Neural cell (in vitro differentiated cells): ENCODE measurements at regions not wholly inside any gene's neighbourhood (a gene's known extent, or its start where the extent isn't known, plus 50 kb on each side); places are given as distances from the start of the nearest gene placed in this dataset.

Experiments
- H2AFZ ChIP-seq: fragments of 200-600, 300-800 bp; sonication (generic), shearing (Covaris generic); 2 replicates; pipeline ENCODE4 v1.6.0; 2014; ENCODE audit warnings: low read depth, mild to moderate bottlenecking, antibody characterized with exemption, low read length, moderate library complexity
- H3F3A ChIP-seq: fragments of 200-600 bp; shearing (Covaris generic); 2 replicates; pipeline ENCODE4 v1.6.1; 2016; ENCODE audit warnings: mild to moderate bottlenecking, moderate library complexity, mixed read lengths, antibody characterized with exemption, low read length; ENCODE audit not compliant: insufficient read depth, poor library complexity, severe bottlenecking
- H3K27ac ChIP-seq: fragments of 200-600, 300-800 bp; sonication (generic), shearing (Covaris generic); 2 replicates; pipeline ENCODE4 v1.5.1; 2014; ENCODE audit warnings: mild to moderate bottlenecking, low read length, moderate library complexity
- H3K27me3 ChIP-seq: fragments of 300-800, 200-600 bp; sonication (generic), shearing (Covaris generic); 2 replicates; pipeline ENCODE4 v1.6.0; 2014; ENCODE audit warnings: mild to moderate bottlenecking, low read depth, low read length, moderate library complexity; ENCODE audit not compliant: insufficient read depth
- H3K36me3 ChIP-seq: fragments of 300-800, 200-600 bp; sonication (generic), shearing (Covaris generic); 2 replicates; pipeline ENCODE4 v1.5.1; 2014; ENCODE audit warnings: mild to moderate bottlenecking, antibody characterized with exemption, low read length, moderate library complexity; ENCODE audit not compliant: insufficient read depth
- H3K4me2 ChIP-seq: fragments of 300-800, 200-600 bp; sonication (generic), shearing (Covaris generic); 2 replicates; pipeline ENCODE4 v1.6.0; 2014; ENCODE audit warnings: mild to moderate bottlenecking, low read length
- H3K4me3 ChIP-seq: fragments of 300-800, 200-600 bp; sonication (generic), shearing (Covaris generic); 2 replicates; pipeline ENCODE4 v1.5.1; 2014; ENCODE audit warnings: mild to moderate bottlenecking, low read length, moderate library complexity
- H3K79me2 ChIP-seq: fragments of 200-600 bp; shearing (Covaris generic); replicated peaks from 2 replicates; pipeline ENCODE4 v1.6.0; 2014; ENCODE audit warnings: mild to moderate bottlenecking, low read length, moderate library complexity; ENCODE audit not compliant: insufficient read depth
- H3K9ac ChIP-seq: fragments of 300-800, 200-600 bp; sonication (generic), shearing (Covaris generic); 2 replicates; pipeline ENCODE4 v1.6.1; 2016; ENCODE audit warnings: mild to moderate bottlenecking, low read length, mixed read lengths
- H3K9me2 ChIP-seq: fragments of 200-600 bp; shearing (Covaris generic); 2 replicates; pipeline ENCODE4 v1.6.1; 2016; ENCODE audit warnings: mild to moderate bottlenecking, low read length, mixed read lengths; ENCODE audit not compliant: insufficient read depth
- H3K9me3 ChIP-seq: fragments of 200-600, 300-800 bp; sonication (generic), shearing (Covaris generic); 2 replicates; pipeline ENCODE4 v1.6.1; 2016; ENCODE audit warnings: mild to moderate bottlenecking, mixed run types, low read length, moderate library complexity, mixed read lengths
- H4K20me1 ChIP-seq: fragments of 200-600 bp; shearing (Covaris generic); 2 replicates; pipeline ENCODE4 v1.6.1; 2016; ENCODE audit warnings: mild to moderate bottlenecking, mixed run types; ENCODE audit not compliant: insufficient read depth
- EP300 ChIP-seq: fragments of 450-650 bp; conservative IDR thresholded peaks from 2 replicates; pipeline ENCODE4 v1.6.1; 2014; ENCODE audit warnings: antibody characterized with exemption, mild to moderate bottlenecking, moderate library complexity; ENCODE audit not compliant: poor library complexity, severe bottlenecking
- EZH2 ChIP-seq: fragments of 200-600, 300-800 bp; shearing (Covaris generic), sonication (generic); IDR thresholded peaks from 2 replicates; pipeline ENCODE4 v1.6.1; 2014; ENCODE audit warnings: antibody characterized with exemption, low read length, borderline replicate concordance, mild to moderate bottlenecking; ENCODE audit not compliant: insufficient read depth, poor library complexity, severe bottlenecking
- MXI1 ChIP-seq: fragments of 450-650 bp; conservative IDR thresholded peaks from 2 replicates; pipeline ENCODE4 v1.6.1; 2014; ENCODE audit warnings: antibody characterized with exemption, mild to moderate bottlenecking; ENCODE audit not compliant: poor library complexity, severe bottlenecking
- POLR2AphosphoS5 ChIP-seq: IDR thresholded peaks from 2 replicates; pipeline ENCODE4 v1.6.1; 2012
- RAD21 ChIP-seq: fragments of 450-650 bp; conservative IDR thresholded peaks from 2 replicates; pipeline ENCODE4 v1.6.1; 2014; ENCODE audit warnings: antibody characterized with exemption, mild to moderate bottlenecking, moderate library complexity
- SMC3 ChIP-seq: fragments of 450-650 bp; conservative IDR thresholded peaks from 2 replicates; pipeline ENCODE4 v1.6.1; 2014; ENCODE audit warnings: antibody characterized with exemption, mild to moderate bottlenecking, moderate library complexity; ENCODE audit not compliant: poor library complexity
- TAF1 ChIP-seq: IDR thresholded peaks from 2 replicates; pipeline ENCODE4 v1.6.1; 2012; ENCODE audit warnings: low read depth
- TF ChIP-seq, protein P1 (sequence below): IDR thresholded peaks from 2 replicates; pipeline ENCODE4 v1.6.1; 2012; ENCODE audit warnings: borderline replicate concordance
- TF ChIP-seq, protein P2 (sequence below): fragments of 450-650 bp; IDR thresholded peaks from 2 replicates; pipeline ENCODE4 v1.5.1; 2014; ENCODE audit warnings: antibody characterized with exemption, mild to moderate bottlenecking, moderate library complexity; ENCODE audit not compliant: poor library complexity, severe bottlenecking

DNA sequence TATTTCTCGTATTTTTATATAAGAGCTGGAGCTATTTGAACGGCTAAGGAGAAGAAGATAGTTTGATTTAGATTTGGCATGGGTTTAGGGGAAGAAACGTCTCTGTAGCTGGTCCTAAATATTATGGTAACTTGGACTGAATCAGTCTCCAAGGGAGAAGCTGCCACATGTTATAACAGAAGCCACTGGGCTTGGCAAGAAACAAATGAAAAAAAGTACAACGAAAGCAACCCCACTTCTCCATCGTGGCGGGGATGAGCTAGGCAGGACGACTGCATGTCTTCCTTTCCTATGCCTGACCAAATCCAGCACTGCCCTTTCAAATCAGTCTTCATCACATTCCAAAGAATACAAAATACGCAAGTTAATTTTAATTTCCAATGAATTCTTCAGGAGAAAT, 196.7 kb upstream of the KLF14 start:
- no peak overlapping the region for H3K27ac ChIP-seq
- H3K27me3 ChIP-seq: no peaks in the 10 kb centered on the region
- no peaks in the 10 kb centered on the region for H3K36me3 ChIP-seq
- H4K20me1 ChIP-seq: no peaks in the 10 kb centered on the region
- no peaks in the 10 kb centered on the region for H3F3A ChIP-seq
- no peak overlapping the region for H3K4me2 ChIP-seq
- TF ChIP-seq SMC3 (no peak), EZH2 (no peak), RAD21 (no peak), POLR2AphosphoS5 (no peak), MXI1 (no peak), EP300 (no peak), TAF1 (no peak)
- TF ChIP-seq, protein P1, sequence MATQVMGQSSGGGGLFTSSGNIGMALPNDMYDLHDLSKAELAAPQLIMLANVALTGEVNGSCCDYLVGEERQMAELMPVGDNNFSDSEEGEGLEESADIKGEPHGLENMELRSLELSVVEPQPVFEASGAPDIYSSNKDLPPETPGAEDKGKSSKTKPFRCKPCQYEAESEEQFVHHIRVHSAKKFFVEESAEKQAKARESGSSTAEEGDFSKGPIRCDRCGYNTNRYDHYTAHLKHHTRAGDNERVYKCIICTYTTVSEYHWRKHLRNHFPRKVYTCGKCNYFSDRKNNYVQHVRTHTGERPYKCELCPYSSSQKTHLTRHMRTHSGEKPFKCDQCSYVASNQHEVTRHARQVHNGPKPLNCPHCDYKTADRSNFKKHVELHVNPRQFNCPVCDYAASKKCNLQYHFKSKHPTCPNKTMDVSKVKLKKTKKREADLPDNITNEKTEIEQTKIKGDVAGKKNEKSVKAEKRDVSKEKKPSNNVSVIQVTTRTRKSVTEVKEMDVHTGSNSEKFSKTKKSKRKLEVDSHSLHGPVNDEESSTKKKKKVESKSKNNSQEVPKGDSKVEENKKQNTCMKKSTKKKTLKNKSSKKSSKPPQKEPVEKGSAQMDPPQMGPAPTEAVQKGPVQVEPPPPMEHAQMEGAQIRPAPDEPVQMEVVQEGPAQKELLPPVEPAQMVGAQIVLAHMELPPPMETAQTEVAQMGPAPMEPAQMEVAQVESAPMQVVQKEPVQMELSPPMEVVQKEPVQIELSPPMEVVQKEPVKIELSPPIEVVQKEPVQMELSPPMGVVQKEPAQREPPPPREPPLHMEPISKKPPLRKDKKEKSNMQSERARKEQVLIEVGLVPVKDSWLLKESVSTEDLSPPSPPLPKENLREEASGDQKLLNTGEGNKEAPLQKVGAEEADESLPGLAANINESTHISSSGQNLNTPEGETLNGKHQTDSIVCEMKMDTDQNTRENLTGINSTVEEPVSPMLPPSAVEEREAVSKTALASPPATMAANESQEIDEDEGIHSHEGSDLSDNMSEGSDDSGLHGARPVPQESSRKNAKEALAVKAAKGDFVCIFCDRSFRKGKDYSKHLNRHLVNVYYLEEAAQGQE: no peak
- TF ChIP-seq, protein P2, sequence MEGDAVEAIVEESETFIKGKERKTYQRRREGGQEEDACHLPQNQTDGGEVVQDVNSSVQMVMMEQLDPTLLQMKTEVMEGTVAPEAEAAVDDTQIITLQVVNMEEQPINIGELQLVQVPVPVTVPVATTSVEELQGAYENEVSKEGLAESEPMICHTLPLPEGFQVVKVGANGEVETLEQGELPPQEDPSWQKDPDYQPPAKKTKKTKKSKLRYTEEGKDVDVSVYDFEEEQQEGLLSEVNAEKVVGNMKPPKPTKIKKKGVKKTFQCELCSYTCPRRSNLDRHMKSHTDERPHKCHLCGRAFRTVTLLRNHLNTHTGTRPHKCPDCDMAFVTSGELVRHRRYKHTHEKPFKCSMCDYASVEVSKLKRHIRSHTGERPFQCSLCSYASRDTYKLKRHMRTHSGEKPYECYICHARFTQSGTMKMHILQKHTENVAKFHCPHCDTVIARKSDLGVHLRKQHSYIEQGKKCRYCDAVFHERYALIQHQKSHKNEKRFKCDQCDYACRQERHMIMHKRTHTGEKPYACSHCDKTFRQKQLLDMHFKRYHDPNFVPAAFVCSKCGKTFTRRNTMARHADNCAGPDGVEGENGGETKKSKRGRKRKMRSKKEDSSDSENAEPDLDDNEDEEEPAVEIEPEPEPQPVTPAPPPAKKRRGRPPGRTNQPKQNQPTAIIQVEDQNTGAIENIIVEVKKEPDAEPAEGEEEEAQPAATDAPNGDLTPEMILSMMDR: no peak
- no peak overlapping the region for H3K9ac ChIP-seq
- H2AFZ ChIP-seq: no peak overlapping the region
- H3K79me2 ChIP-seq: no peaks in the 10 kb centered on the region
- no peaks in the 10 kb centered on the region for H3K9me3 ChIP-seq
- H3K9me2 ChIP-seq: no peaks in the 10 kb centered on the region
- no peak overlapping the region for H3K4me3 ChIP-seq

DNA sequence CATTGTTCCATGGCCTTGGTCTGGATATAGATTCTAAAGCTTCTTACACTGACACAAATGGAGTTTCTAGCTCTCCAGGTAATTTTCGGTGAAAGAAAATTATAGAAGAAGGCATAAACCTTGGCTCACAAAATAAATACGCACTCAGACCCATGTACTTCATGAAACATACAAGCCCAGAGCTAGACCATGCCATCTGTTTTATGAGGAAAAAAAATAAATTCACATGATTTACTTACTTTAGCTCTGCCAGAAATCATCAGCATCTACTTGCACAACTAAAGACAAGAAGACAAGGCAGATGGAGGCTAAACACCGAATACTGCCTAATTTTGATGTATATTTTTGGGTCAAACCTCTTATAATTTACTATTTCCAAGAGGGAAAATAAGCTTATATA, 197.4 kb upstream of the KLF14 start:
- H3K4me3 ChIP-seq: no peak overlapping the region
- no peak overlapping the region for H3K9ac ChIP-seq
- H3K4me2 ChIP-seq: no peak overlapping the region
- TF ChIP-seq EP300: no peak
- H3K27ac ChIP-seq: no peak overlapping the region
- no peaks in the 10 kb centered on the region for H3K36me3 ChIP-seq
- H3K9me3 ChIP-seq: no peaks in the 10 kb centered on the region
- no peaks in the 10 kb centered on the region for H3F3A ChIP-seq
- H3K79me2 ChIP-seq: no peaks in the 10 kb centered on the region
- no peaks in the 10 kb centered on the region for H4K20me1 ChIP-seq
- no peaks in the 10 kb centered on the region for H3K9me2 ChIP-seq
- H3K27me3 ChIP-seq: no peaks in the 10 kb centered on the region
- H2AFZ ChIP-seq: no peak overlapping the region

DNA sequence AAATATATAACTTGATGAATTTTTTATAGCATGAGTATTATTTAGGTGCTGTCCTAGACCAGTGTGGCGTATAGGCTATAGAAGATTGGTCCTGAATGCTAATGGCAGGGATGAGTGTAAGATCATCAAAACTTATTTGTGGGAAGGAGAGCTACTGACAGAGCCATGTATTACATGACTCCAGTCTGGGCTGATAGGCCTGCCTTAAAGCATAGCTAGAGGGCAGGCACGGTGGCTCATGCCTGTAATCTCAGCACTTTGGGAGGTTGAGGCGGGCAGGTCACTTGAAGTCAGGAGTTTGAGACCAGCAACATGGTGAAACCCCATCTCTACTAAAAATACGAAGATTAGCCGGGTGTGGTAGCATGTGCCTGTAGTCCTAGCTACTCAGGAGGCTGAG, 198.1 kb upstream of the KLF14 start:
- Histone ChIP-seq H4K20me1 (no peaks in the 10 kb centered on the region), H2AFZ (no peak overlapping the region), H3K9me2 (no peaks in the 10 kb centered on the region), H3K36me3 (no peaks in the 10 kb centered on the region), H3K79me2 (no peaks in the 10 kb centered on the region), H3F3A (no peaks in the 10 kb centered on the region), H3K9ac (no peak overlapping the region), H3K9me3 (no peaks in the 10 kb centered on the region), H3K27me3 (no peaks in the 10 kb centered on the region), H3K4me3 (no peak overlapping the region), H3K27ac (no peak overlapping the region), H3K4me2 (no peak overlapping the region)
- TF ChIP-seq EP300 (no peak), RAD21 (no peak), SMC3 (no peak), EZH2 (no peak), MXI1 (no peak), TAF1 (no peak), POLR2AphosphoS5 (no peak)
- TF ChIP-seq, protein P2: no peak
- TF ChIP-seq, protein P1: no peak
